ENCODE measurements at regions not wholly inside any gene's neighbourhood (a gene's known extent, or its start where the extent isn't known, plus 50 kb on each side); places are given as distances from the start of the nearest gene placed in this dataset.
"Not testable (repeated sequence)": the region's sequence is repeated elsewhere in the genome, so short reads cannot be mapped to it uniquely, and the experiment has no call there.

DNA sequence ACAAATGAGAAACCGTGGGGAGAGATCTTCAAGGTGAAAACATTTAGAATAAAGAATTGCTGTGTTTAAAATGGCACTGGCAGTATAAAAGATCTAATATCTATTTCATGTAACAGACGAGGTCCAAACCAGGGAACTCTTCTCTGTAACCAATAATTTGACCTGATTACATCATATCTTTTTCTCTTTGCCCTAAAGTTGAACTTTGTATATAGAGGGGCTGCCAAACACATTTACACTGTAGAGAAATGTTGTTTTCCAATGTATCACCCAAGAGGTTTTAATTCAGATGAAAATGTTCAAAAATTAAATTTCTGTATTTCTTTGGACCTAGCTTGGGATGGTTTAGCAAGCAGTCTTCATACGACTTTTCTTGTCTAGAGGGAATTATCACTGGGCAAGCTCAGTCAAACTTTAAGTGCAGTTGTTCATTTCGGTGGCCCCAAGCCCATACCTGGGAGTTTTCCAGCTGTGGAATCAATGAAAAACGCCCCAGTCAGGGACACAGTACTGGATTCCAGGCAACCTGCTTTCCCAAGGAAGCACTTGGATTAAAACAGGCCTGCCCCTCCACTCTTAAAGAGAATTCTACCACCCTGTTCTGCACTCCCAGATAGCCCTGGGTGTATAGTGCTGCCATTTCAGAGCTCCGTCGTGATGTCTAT, 208.5 kb upstream of the FN1 start:
- DNase-seq = no peak

DNA sequence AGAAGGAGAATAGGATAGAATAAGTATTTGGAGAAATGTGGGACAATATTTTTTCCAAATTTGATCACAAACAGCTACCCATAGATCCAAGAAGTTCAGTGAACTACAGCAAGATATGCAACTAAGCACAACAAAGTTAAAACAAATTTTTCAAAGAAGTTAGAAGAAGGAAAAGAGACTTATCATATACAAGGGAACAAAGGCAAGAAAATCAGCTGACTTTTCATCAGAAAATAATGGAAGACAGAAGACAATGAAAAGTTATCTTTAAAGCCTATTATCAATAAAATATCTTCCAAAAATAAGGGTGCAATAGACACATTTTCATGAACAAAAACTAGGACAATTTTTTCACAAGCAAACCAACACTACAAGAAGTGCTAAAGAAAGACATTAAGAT, 202.8 kb upstream of the FN1 start:
- DNase-seq = peak; percentile 7

DNA sequence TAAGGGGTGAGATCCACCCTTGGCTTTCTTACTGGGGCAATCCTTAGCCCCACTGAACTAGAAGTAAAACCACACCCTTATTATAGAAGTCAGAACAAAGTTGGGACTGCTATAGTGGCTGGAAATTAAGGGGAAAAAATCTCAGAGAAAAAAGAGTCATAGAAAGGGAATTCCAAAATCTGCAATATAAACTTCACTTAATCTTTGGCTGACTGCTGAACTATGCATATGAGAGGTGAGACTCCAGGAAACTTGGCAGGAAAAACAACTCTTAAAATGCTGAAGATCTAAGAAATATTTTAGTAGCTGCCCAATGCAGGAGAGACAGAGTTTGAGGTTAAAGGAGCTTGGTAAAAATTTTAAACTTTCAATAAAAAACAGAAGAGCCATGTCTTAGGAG, 201.8 kb upstream of the FN1 start:
- no peak for DNase-seq

DNA sequence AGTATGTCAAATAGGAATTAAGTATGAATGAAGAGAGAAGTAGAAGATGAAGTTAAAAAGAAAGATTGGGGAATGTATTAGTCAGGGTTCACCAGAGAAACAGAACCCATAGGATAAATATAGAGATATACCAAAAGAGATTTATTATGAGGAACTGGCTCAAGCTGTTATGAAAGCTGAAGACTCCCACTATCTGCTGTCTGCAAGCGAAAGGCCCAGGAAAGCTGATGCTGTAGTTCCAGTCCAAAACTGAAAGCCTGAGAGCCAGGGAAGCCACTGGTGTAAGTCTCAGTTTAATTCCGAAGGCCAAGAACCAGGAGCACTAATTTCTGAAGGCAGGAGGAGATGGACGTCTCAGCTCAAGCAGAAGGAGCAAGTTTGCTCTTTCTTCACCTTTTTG, 200.9 kb upstream of the FN1 start:
- DNase-seq = no peak

DNA sequence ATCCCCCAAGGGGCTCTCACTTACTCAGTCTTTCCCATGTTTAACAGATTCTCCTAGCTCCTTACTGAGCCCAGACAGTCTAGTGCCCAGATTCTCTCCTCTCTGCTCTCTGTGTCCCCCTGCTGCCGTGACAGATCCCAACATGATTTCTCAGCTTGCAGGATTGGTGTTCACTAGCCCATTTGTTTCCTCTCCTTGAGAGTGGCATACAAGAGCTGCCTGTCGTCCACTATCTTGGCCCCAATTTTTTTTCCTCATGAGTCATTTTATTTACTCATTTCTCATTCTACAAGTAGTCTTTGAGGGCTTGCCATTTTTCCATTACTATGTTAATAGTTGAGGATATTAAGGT, 199.9 kb upstream of the FN1 start:
- DNase-seq = no peak

DNA sequence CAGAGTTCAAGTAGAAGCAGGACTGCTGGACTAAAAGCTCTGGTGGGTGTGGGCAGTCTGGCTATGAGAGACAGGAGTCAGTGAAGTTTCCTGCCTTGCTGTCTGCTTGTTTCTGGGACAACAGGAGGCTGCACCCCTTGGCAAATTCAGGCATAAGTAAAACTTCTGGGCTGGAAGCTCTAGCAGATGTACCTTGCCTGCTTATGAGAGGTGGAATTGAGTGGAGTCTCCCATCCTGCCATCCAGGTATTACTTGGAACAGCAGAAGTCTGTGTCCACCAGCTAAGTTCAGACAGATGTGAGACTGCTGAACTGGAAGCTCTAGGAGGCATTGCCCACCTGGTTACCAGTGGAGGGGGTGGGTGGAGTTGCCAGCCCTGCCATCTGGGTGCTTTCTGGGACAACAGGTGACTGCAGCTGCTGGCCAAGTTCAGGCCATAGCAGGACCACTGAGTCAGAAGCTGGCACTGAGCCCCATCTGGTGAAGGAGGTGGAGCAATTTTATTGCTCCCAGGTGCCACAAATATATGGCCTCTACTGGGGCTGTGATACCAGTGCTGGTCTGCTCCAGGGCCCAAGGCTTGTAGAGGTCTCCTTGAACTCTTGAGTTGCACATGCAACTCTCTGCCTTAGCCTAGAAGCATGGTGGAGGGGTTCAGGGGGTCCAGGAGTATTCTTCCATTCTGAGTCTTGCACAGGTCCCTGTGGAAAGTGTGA, 199.4 kb upstream of the FN1 start:
- no peak for DNase-seq

GRCh38 chr2:215633360-215633759, 197.5 kb upstream of the FN1 start:
- DNase-seq = no peak

- DNase-seq = no peak
Observed at GRCh38 chr2:215631696-215632095, 195.8 kb upstream of the FN1 start.

GRCh38 chr2:215630796-215631195, 194.9 kb upstream of the FN1 start:
- DNase-seq = not testable (repeated sequence)

DNA sequence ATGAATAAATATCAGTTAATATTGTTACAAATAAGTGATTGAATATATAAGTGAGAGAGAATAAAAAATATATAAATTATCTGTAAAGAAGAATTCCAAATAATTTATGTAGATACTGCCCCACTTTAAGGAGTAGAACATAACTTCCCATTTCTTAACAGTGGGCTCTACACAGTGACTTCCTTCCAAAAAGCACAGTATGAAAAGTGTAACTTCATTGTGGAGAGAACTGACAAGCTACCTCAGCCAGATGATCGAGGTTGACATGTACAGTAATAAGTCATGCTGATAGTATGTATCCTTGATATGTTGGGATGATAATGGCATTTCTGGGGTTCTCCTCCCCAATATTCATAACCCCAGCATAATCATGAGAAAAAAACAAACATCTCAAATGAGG, 191.9 kb upstream of the FN1 start:
- peak; percentile 6 for DNase-seq

DNA sequence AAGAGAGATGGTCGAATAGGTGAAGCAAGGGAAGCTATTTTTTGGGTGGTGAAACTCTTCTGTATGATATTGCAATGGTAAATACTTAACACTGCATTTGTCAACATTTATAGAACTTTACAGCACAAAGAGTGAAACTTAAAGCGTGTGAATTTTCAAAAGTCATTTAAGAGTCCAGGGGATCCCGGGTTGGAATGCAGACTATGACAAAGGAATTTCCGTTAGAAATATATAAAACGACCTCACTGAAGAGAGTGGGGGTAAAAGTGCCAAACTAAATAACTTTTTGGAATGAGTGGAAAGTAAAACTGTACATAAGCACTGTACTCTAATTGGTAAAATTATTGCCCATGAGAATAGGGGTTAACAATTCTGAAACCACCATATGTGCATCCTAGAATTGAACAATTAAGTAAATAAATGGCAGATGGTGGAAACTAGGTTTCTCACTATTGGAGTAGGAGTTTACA, 191.0 kb upstream of the FN1 start:
- DNase-seq = no peak

- no peak for DNase-seq
Observed at GRCh38 chr2:215626063-215626462, 190.2 kb upstream of the FN1 start.

DNA sequence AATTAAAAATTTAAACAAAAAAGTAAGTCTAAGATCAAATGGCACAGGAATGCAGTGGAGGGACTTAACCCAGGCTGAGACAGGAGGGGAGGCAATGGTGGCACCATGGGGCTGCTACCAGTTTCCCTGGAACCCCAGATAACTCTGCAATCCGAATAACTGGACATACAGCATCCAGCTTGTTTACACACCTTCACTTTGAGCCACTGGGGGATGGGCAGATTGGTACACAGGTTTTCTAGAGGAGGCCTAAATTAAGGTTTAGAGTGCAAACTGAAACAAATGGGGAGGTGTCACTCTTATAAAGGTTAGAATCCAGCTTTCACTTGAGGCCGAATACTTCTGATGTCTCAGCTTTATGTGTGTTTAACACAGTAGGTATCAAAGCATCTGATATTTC, 189.3 kb upstream of the FN1 start:
- no peak for DNase-seq

- DNase-seq = no peak
Observed at GRCh38 chr2:215624423-215624829, 188.6 kb upstream of the FN1 start.

- DNase-seq = no peak
Observed at GRCh38 chr2:215622837-215623236, 187.0 kb upstream of the FN1 start.

- no peak for DNase-seq
Observed at GRCh38 chr2:215621381-215621780, 185.5 kb upstream of the FN1 start.

DNA sequence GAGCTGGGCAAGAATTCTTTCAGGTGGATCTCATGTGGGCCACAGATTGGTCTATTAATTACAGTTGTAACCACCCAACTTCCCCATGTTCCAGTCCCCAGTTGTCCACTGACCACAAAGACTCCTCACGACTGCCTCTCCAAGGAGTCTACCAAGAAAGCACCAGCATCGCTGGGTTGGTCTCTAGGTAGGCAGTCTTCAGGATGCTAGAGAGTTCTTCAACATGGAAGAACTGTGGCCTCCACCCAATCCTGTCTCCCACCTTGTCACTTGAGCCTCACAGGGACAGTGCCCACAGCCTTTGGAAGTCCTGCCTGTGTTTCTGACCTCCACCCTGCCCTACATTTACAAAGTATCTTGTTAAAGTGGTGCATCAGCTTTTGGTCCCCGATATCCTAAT, 184.7 kb upstream of the FN1 start:
- no peak for DNase-seq

- DNase-seq = peak; percentile 76
Observed at GRCh38 chr2:215619989-215620388, 184.1 kb upstream of the FN1 start.

DNA sequence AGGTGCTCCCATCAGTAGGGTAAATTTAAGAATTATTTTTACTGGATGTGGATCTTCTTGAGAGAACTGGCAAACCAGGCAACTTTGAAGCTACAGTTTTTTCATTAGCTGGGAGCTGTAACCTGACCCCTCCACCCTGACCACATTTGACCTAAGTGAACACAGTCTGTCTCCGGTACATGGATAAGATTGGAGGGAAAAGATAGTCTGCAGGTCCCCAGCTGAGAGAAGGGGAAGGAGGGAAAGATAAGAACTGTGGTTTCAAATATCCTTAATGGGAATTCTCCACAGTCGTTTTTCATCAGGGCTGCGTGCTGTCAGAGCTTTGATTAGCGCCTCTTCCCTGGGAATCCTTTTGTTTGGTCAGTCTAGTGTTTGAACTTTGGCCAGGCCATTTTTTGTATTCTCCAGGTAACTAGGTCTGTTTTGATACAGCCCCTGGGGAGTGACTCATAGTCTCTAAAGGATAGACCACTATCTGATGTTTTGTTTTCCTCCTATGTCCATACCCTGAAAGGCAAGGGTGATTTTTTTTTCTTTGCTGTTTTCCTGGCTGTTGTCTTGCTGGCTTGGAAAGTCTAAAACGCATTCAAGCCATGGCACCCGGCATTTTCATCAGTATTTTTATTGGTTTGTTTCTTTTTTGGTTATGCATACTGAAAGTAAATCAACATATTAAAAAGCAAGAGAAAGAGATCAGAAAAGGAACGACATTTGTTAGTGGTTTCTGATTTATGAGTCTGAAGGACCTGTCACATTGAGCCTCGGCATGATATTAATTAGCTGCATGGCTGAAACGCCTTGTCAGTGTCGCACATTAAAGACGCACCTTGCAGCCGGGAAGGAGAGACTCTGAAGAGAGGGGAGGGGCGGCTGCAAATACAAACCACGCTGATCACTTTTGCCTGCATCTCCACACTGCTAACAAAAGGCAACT, 183.4 kb upstream of the FN1 start:
- peak; percentile 77 for DNase-seq

DNA sequence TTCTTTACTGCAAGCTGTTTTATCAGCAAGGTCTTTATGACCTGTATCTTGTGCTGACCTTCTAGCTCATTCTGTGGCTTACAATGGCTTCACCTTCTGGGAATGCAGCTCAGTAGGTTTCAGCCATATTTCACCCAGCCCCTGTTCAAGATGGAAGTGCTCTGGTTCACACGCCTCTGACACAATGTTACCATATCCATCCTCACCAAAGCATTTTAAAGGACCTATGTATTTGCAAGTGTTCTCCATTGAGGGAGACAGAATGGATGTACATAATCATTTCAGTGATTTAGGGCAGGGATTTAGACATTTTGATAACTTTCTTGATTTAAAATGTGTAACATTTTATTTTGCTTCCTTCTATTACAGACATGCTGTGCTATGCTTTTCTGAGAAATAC, 182.3 kb upstream of the FN1 start:
- DNase-seq = no peak

DNA sequence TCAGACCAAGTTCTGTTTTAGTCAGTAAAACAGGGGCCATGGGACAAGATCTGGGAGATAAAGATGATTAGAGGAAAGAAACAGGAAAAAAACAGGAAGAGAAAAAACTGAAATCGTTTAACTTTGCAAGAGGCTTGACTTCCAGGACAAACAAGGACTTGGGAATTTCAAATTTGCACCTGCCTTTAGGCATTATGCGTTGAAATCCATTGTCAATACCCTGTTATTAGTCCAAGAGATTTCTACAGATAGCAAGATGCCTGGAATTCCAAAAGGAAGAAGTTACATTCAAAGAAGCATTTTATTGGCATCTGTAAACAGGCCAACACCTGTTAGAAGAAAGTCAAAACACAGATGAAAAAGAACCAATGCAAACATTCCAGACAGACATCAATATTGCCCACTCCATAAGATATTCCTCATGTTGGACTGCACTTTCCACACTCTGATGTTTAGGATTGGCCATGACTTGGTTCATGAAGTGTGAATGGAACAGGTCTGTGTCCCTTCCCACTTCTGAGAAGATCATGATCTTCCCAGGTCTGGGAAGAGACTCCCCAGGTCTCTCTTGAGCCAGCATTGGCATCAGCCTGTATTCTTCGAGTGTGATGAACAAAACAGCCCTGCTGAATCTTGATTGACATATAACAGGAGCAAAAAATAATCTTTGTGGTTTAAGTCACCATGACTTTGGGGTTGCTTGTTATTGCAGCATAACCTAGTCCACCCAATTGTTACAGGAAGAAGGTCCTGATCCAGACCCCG, 181.4 kb upstream of the FN1 start:
- DNase-seq = peak; percentile 60

GRCh38 chr2:215615803-215616174, 179.9 kb upstream of the FN1 start:
- peak; percentile 58 for DNase-seq
